ENCODE measurements at regions not wholly inside any gene's neighbourhood (a gene's known extent, or its start where the extent isn't known, plus 50 kb on each side); places are given as distances from the start of the nearest gene placed in this dataset.

DNA sequence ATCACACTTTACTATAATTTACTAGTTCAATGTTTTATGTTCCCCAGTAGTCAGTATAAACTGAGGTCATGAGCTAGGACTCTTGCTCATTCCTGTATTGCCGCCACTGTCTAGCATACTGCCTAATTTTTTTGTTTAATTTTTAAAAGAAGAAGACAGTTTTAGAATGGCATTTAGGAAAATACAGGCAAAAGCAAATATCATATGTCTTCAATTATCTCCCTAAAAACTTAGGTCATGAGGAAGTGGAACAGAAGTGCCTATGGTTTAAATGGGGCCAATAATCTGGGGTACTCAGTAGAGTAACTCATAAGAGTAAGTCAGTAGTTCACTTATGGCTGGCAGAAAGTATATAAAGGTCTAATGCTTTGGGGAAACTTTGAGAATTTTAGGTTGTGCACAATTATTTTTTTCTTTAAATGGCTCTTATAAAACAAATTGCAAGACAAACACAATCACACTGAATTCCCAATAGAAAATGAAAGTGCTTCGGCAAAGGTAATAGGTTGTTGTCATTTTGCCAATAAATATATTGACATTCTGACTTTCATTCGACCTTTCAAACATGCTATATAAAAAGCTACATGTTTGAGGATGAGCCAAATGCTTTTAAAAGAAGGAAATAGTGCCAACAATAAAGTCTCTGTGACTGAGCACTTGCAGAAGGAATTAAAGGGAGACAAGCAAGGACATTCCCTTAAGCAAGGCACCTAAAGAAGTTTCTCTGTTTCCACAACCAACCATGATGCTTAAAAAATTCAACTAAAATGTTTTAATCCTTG, 390.1 kb downstream of the PDGFC start:
- CTCF ChIA-PET: no interaction called here

DNA sequence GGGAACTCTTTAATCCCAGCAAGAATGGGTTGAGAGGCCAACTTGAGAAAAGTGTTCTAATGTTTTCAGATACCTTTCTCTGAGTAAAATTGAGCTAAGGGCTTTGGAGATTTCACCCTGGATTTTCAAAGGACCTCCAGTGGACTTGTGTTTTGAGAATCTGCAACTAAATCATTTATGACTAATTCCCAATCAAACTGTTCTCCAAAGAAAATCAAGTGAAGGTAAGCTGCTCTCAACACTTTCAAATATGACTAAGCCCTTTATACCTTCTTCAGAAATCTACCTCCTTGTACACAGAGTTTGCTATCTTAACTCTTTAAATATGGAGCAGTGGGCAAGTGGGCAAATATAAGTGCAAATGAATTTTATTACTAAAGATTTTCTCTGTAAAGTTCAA, 392.9 kb downstream of the PDGFC start:
- ChIA-PET POLR2A (no interaction called here), CTCF (no interaction called here)
- no peaks in the 10 kb centered on the region for H3K27me3 Mint-ChIP-seq (ENCODE audit: low read depth)
- H3K27ac Mint-ChIP-seq: no peak overlapping the region
- no peaks in the 10 kb centered on the region for H3K9me3 Mint-ChIP-seq (ENCODE audit: insufficient read depth)
- H3K36me3 Mint-ChIP-seq (ENCODE audit: low read depth): no peaks in the 10 kb centered on the region
- ATAC-seq (no peak), DNase-seq (no peak)
- H3K4me3 Mint-ChIP-seq: no peak overlapping the region
- H3K4me1 Mint-ChIP-seq (ENCODE audit: low read depth): no peaks in the 10 kb centered on the region

More for the DNA sequence above, 390.1 kb downstream of the PDGFC start:
- ATAC-seq (no peak), DNase-seq (no peak)
- no peaks in the 10 kb centered on the region for H3K36me3 Mint-ChIP-seq (ENCODE audit: low read depth)
- POLR2A ChIA-PET: no interaction called here
- no peaks in the 10 kb centered on the region for H3K9me3 Mint-ChIP-seq (ENCODE audit: insufficient read depth)
- no peaks in the 10 kb centered on the region for H3K27me3 Mint-ChIP-seq (ENCODE audit: low read depth)
- no peak overlapping the region for H3K27ac Mint-ChIP-seq
- no peaks in the 10 kb centered on the region for H3K4me1 Mint-ChIP-seq (ENCODE audit: low read depth)
- no peak overlapping the region for H3K4me3 Mint-ChIP-seq

DNA sequence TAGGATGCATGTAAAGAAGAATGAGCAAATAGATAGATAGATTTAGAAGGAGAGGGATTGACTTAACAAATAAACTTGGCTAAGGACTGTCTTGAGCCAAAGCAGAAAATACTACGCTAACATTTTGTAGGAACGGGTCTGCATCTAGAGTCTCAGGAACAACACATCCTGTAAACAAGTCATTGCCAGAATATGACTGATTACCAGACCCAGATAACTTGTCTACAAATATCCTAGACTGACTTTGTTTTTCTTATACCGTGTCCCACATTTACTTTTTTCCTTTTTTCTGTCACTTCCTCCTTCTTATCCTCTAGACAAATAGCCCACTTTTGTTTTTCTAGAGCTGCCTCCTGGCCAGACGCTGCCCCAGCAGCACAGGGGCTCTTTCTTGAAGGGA, 393.6 kb downstream of the PDGFC start:
- H3K27ac Mint-ChIP-seq: no peak overlapping the region

GRCh38 chr4:156576946-156577345, 394.7 kb downstream of the PDGFC start:
- Mint-ChIP-seq H3K36me3 (ENCODE audit: low read depth) (no peaks in the 10 kb centered on the region), H3K27me3 (ENCODE audit: low read depth) (no peaks in the 10 kb centered on the region), H3K9me3 (ENCODE audit: insufficient read depth) (no peaks in the 10 kb centered on the region), H3K4me1 (ENCODE audit: low read depth) (no peaks in the 10 kb centered on the region), H3K4me3 (no peak overlapping the region), H3K27ac (no peak overlapping the region)
- ChIA-PET POLR2A (no interaction called here), CTCF (no interaction called here)
- DNase-seq: no peak
- no peak for ATAC-seq

More for the DNA sequence above, 393.6 kb downstream of the PDGFC start:
- ChIA-PET CTCF (no interaction called here), POLR2A (no interaction called here)
- Mint-ChIP-seq H3K4me3 (no peak overlapping the region), H3K9me3 (ENCODE audit: insufficient read depth) (no peaks in the 10 kb centered on the region), H3K4me1 (ENCODE audit: low read depth) (no peaks in the 10 kb centered on the region), H3K27me3 (ENCODE audit: low read depth) (no peaks in the 10 kb centered on the region), H3K36me3 (ENCODE audit: low read depth) (no peaks in the 10 kb centered on the region)
- DNase-seq (no peak), ATAC-seq (no peak)

DNA sequence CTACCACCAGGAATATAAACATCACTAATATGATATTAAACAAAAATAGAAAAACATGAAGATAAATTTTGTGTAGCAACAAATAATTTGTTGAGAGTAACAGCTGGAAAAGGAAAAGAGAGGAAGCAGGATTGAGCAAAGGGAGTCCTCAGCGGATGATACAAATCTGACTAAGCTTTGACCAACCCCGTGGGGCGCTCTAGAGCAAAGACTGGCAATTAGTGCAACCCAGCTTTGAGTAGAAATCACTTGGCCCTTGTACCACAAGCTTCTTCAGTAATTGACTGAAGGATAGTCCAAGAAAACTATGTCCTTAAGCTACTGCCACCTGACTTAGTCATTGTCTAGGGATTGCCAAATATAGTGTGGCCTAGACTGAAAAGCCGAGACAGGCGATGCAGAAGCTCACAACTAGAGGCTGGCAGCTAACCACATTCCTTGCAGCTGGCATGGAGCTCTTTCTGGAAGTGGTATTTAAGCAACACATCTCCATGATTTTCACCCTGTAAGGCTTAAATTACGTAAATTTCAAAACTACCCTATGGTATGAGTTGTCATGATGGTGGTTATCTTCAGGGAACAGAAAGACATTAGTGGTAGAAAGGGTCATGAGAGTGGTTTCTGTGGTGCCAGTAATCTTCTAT, 396.0 kb downstream of the PDGFC start:
- ChIA-PET CTCF (no interaction called here), POLR2A (no interaction called here)
- H3K27ac Mint-ChIP-seq: no peak overlapping the region
- H3K36me3 Mint-ChIP-seq (ENCODE audit: low read depth): no peaks in the 10 kb centered on the region
- ATAC-seq (no peak), DNase-seq (no peak)
- no peak overlapping the region for H3K4me3 Mint-ChIP-seq
- H3K4me1 Mint-ChIP-seq (ENCODE audit: low read depth): no peaks in the 10 kb centered on the region
- H3K27me3 Mint-ChIP-seq (ENCODE audit: low read depth): no peaks in the 10 kb centered on the region
- H3K9me3 Mint-ChIP-seq (ENCODE audit: insufficient read depth): no peaks in the 10 kb centered on the region

DNA sequence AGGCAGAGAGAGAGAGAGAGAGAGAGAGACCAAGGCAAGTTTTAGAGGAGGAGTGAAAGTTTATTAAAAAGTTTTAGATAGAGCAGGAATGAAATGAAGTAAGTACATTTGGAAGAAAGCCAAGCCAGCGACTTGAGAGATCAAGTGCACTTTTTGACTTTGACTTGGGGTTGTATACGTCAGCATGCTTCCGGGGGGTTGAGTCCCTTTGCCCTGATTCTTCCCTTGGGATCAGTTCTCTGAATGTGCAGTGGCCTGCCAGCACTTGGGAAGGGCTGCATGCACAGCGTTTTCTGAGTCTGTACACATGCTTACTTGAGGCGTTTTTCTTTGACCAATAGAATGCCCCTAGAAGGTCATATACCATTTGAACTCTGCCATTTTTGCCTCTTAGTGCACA, 400.5 kb downstream of the PDGFC start:
- Mint-ChIP-seq H3K9me3 (ENCODE audit: insufficient read depth) (no peaks in the 10 kb centered on the region), H3K36me3 (ENCODE audit: low read depth) (no peaks in the 10 kb centered on the region), H3K4me1 (ENCODE audit: low read depth) (no peaks in the 10 kb centered on the region), H3K4me3 (no peak overlapping the region), H3K27ac (no peak overlapping the region), H3K27me3 (ENCODE audit: low read depth) (no peaks in the 10 kb centered on the region)
- ATAC-seq: no peak
- ChIA-PET POLR2A (no interaction called here), CTCF (no interaction called here)
- DNase-seq: no peak

GRCh38 chr4:156569535-156569934, 402.1 kb downstream of the PDGFC start:
- Mint-ChIP-seq H3K36me3 (ENCODE audit: low read depth) (no peaks in the 10 kb centered on the region), H3K27ac (no peak overlapping the region), H3K4me1 (ENCODE audit: low read depth) (no peaks in the 10 kb centered on the region), H3K9me3 (ENCODE audit: insufficient read depth) (no peaks in the 10 kb centered on the region), H3K27me3 (ENCODE audit: low read depth) (no peaks in the 10 kb centered on the region), H3K4me3 (no peak overlapping the region)
- ChIA-PET CTCF (no interaction called here), POLR2A (no interaction called here)
- DNase-seq (no peak), ATAC-seq (no peak)

DNA sequence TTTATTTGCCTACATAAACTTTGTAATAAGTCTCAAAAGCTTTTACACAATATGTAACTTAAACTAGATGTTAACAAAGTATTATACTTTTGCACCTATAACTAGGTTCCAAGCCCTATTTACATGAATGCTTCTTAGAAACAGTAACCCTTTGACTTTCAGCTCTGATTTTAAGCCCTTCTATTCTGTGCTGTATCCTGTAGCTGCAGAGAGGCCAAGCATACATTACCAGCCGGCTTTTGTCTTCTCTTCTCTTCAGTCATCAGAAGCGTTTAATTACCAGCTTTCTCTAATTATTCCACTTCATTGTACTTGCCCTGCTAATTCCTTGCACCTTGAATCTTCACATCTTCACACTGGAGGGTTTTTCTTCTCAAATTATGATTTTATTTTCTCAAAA, 403.1 kb downstream of the PDGFC start:
- no peak overlapping the region for H3K4me3 Mint-ChIP-seq
- POLR2A ChIA-PET: no interaction called here

GRCh38 chr4:156568041-156568440, 403.6 kb downstream of the PDGFC start:
- H3K4me1 Mint-ChIP-seq (ENCODE audit: low read depth): no peaks in the 10 kb centered on the region
- POLR2A ChIA-PET: no interaction called here
- H3K36me3 Mint-ChIP-seq (ENCODE audit: low read depth): no peaks in the 10 kb centered on the region
- H3K27me3 Mint-ChIP-seq (ENCODE audit: low read depth): no peaks in the 10 kb centered on the region
- ATAC-seq (no peak), DNase-seq (no peak)
- no peak overlapping the region for H3K27ac Mint-ChIP-seq
- CTCF ChIA-PET: no interaction called here
- H3K9me3 Mint-ChIP-seq (ENCODE audit: insufficient read depth): no peaks in the 10 kb centered on the region
- H3K4me3 Mint-ChIP-seq: no peak overlapping the region

More for the DNA sequence above, 403.1 kb downstream of the PDGFC start:
- CTCF ChIA-PET: no interaction called here
- Mint-ChIP-seq H3K27ac (no peak overlapping the region), H3K36me3 (ENCODE audit: low read depth) (no peaks in the 10 kb centered on the region), H3K9me3 (ENCODE audit: insufficient read depth) (no peaks in the 10 kb centered on the region), H3K4me1 (ENCODE audit: low read depth) (no peaks in the 10 kb centered on the region), H3K27me3 (ENCODE audit: low read depth) (no peaks in the 10 kb centered on the region)
- ATAC-seq: no peak
- no peak for DNase-seq

GRCh38 chr4:156560701-156561100, 410.9 kb downstream of the PDGFC start:
- ATAC-seq (no peak), DNase-seq (no peak)
- Mint-ChIP-seq H3K4me3 (no peak overlapping the region), H3K4me1 (ENCODE audit: low read depth) (no peaks in the 10 kb centered on the region), H3K27me3 (ENCODE audit: low read depth) (no peaks in the 10 kb centered on the region), H3K36me3 (ENCODE audit: low read depth) (no peaks in the 10 kb centered on the region), H3K9me3 (ENCODE audit: insufficient read depth) (no peaks in the 10 kb centered on the region), H3K27ac (no peak overlapping the region)
- ChIA-PET CTCF (no interaction called here), POLR2A (no interaction called here)

GRCh38 chr4:156559346-156559745, 412.3 kb downstream of the PDGFC start:
- no peak for ATAC-seq
- CTCF ChIA-PET: no interaction called here
- no peaks in the 10 kb centered on the region for H3K9me3 Mint-ChIP-seq (ENCODE audit: insufficient read depth)

GRCh38 chr4:156558373-156559025, 413.1 kb downstream of the PDGFC start:
- no peaks in the 10 kb centered on the region for H3K4me1 Mint-ChIP-seq (ENCODE audit: low read depth)
- H3K27ac Mint-ChIP-seq: no peak overlapping the region
- H3K9me3 Mint-ChIP-seq (ENCODE audit: insufficient read depth): no peaks in the 10 kb centered on the region
- ATAC-seq: no peak
- POLR2A ChIA-PET: no interaction called here
- CTCF ChIA-PET: no interaction called here
- H3K36me3 Mint-ChIP-seq (ENCODE audit: low read depth): no peaks in the 10 kb centered on the region
- H3K4me3 Mint-ChIP-seq: no peak overlapping the region
- DNase-seq: no peak
- no peaks in the 10 kb centered on the region for H3K27me3 Mint-ChIP-seq (ENCODE audit: low read depth)

More at GRCh38 chr4:156559346-156559745, 412.3 kb downstream of the PDGFC start:
- no peak for DNase-seq
- no peak overlapping the region for H3K4me3 Mint-ChIP-seq
- POLR2A ChIA-PET: no interaction called here
- no peaks in the 10 kb centered on the region for H3K4me1 Mint-ChIP-seq (ENCODE audit: low read depth)
- H3K27me3 Mint-ChIP-seq (ENCODE audit: low read depth): no peaks in the 10 kb centered on the region
- H3K36me3 Mint-ChIP-seq (ENCODE audit: low read depth): no peaks in the 10 kb centered on the region
- no peak overlapping the region for H3K27ac Mint-ChIP-seq
